Peyer's patch (tissue), 4 donors: ENCODE measurements at regions not wholly inside any gene's neighbourhood (a gene's known extent, or its start where the extent isn't known, plus 50 kb on each side); places are given as distances from the start of the nearest gene placed in this dataset.

ENCODE experiments used
- CTCF ChIP-seq, 6 experiments: fragments of 450-650 bp in 4 of 6; fragments of 200-600 bp in 2 of 6; sonication (generic) in 1 of 6; IDR thresholded peaks; one replicate each; pipeline ENCODE4 v1.5.1; 2017 to 2019; ENCODE audit warnings: antibody characterized with exemption in 6 of 6, mild to moderate bottlenecking in 3 of 6, moderate library complexity in 1 of 6
- POLR2A ChIP-seq, 2 donors: fragments of 450-650 bp; IDR thresholded peaks; one replicate each; pipeline ENCODE4 v1.5.1; 2017; ENCODE audit warnings: antibody characterized with exemption in 2 of 2, mild to moderate bottlenecking in 2 of 2, moderate library complexity in 2 of 2

DNA sequence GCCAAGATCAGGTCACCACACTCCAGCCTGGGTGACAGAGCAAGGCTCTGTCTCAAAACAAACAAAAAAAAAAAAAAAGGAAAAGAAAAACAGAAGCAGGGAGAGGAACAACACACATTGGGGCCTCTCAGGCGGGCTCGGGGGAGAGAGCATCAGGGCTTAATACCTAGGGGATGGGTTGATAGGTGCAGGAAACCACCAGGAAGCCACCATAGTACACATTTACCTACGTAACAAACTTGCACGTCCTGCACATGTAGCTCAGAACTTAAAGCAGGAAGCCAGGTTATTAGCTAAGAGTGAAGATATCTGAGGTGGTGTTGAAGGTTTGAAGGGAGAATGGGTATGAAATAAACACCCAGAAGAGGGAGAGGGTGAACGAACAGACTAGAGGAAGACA lies 81.0 kb upstream of the PMAIP1 start:
- TF ChIP-seq CTCF (IDR thresholded peaks at IDR 0.05) (no peak), POLR2A (IDR thresholded peaks at IDR 0.05) (no peak)
